Kidney (tissue), 13 donors: ENCODE measurements at regions not wholly inside any gene's neighbourhood (a gene's known extent, or its start where the extent isn't known, plus 50 kb on each side); places are given as distances from the start of the nearest gene placed in this dataset.

Experiments used
- DNase-seq, 5 donors: peaks; one replicate each; pipeline ENCODE4 v3.0.0-alpha.2; 2013 to 2020
- FAIRE-seq: peaks from 2 replicates; lab custom pipeline; 2012; peaks lifted over from hg19 to GRCh38; lab: Jason Lieb, UNC
- H3K27ac ChIP-seq, 2 donors: one replicate each; pipeline ENCODE4 v1.7.0; 2013; ENCODE audit warnings: low read depth in 2 of 2, low read length in 2 of 2, inconsistent platforms in 1 of 2
- H3K27me3 ChIP-seq: one replicate; pipeline ENCODE4 v1.7.1; 2013; ENCODE audit warnings: low read length, inconsistent platforms; ENCODE audit not compliant: control insufficient read depth, insufficient read depth
- H3K36me3 ChIP-seq, 3 donors: one replicate each; pipeline versions ENCODE4 v1.7.0 to v1.7.1; 2013; ENCODE audit warnings: low read length in 3 of 3, control low read depth in 1 of 3, inconsistent platforms in 1 of 3; ENCODE audit not compliant: insufficient read depth in 3 of 3, control insufficient read depth in 2 of 3
- H3K4me1 ChIP-seq, 3 donors: one replicate each; pipeline versions ENCODE4 v1.7.0 to v1.7.1; 2013; ENCODE audit warnings: low read length in 3 of 3, inconsistent platforms in 1 of 3, low read depth in 1 of 3; ENCODE audit not compliant: control insufficient read depth in 2 of 3, insufficient read depth in 2 of 3
- H3K4me3 ChIP-seq, 3 donors: one replicate each; pipeline versions ENCODE4 v1.7.0 to v1.8.1; 2013; ENCODE audit warnings: low read length in 3 of 3, control low read depth in 1 of 3, inconsistent platforms in 1 of 3
- H3K9ac ChIP-seq, 3 donors: one replicate each; pipeline versions ENCODE4 v1.7.0 to v1.7.1; 2013; ENCODE audit warnings: low read length in 3 of 3, control low read depth in 1 of 3, inconsistent platforms in 1 of 3
- H3K9me3 ChIP-seq, 3 donors: one replicate each; pipeline versions ENCODE4 v1.7.0 to v1.7.1; 2013; ENCODE audit warnings: low read length in 3 of 3, control low read depth in 1 of 3, inconsistent platforms in 1 of 3; ENCODE audit not compliant: control insufficient read depth in 2 of 3, insufficient read depth in 1 of 3
- intact Hi-C: fragments of 100-400 bp; cut with DNase I; formaldehyde crosslinking; loops from one replicate; pipeline ENCODE4 v1.11.1; 2022
- TF ChIP-seq, protein P1 (sequence below): IDR thresholded peaks from 3 replicates; pipeline ENCODE4 v1.5.1; 2012; ENCODE audit warnings: mild to moderate bottlenecking, moderate library complexity, borderline replicate concordance; ENCODE audit not compliant: insufficient read depth; ENCODE audit errors: extremely low read depth
- donor health status: control.
- donor health status: control.
- donor health status: control.
- donor health status: control.
- donor health status: control.
- donor health status: DM: yes; HTN: yes; CAD: no.
- donor health status: Normal renal cell carcinoma (clear cell type).

DNA sequence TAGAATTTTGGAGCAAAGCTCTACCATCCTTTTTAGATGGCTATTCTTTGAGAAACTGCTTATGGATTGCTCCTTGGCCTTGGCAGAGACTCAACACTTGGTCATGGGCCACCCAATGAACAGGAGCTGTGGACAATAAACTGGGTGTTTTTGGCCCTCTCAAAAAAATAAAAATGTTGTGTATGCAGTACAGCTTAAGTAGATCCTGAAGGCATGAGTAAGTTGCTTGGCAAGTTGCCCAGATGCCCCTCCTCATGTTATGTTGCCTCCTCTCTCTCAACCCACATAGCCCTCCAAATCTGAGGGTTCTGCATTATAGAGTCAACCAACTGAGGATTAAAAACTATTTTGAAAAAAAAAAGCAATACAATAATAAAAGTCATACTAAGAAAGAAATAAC, 124.9 kb downstream of the ATP23 start:
- DNase-seq: peak in 1 of 5 donors; percentile 39
- H3K9me3 ChIP-seq: no peaks in the 10 kb centered on the region
- no peaks in the 10 kb centered on the region for H3K4me1 ChIP-seq
- H3K4me3 ChIP-seq: no peak overlapping the region
- TF ChIP-seq, protein P1, sequence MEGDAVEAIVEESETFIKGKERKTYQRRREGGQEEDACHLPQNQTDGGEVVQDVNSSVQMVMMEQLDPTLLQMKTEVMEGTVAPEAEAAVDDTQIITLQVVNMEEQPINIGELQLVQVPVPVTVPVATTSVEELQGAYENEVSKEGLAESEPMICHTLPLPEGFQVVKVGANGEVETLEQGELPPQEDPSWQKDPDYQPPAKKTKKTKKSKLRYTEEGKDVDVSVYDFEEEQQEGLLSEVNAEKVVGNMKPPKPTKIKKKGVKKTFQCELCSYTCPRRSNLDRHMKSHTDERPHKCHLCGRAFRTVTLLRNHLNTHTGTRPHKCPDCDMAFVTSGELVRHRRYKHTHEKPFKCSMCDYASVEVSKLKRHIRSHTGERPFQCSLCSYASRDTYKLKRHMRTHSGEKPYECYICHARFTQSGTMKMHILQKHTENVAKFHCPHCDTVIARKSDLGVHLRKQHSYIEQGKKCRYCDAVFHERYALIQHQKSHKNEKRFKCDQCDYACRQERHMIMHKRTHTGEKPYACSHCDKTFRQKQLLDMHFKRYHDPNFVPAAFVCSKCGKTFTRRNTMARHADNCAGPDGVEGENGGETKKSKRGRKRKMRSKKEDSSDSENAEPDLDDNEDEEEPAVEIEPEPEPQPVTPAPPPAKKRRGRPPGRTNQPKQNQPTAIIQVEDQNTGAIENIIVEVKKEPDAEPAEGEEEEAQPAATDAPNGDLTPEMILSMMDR: no peak
- intact Hi-C loops: no loop called here
- FAIRE-seq: no peak
- no peaks in the 10 kb centered on the region for H3K27me3 ChIP-seq
- H3K9ac ChIP-seq: no peak overlapping the region
- no peaks in the 10 kb centered on the region for H3K36me3 ChIP-seq
- no peak overlapping the region for H3K27ac ChIP-seq

DNA sequence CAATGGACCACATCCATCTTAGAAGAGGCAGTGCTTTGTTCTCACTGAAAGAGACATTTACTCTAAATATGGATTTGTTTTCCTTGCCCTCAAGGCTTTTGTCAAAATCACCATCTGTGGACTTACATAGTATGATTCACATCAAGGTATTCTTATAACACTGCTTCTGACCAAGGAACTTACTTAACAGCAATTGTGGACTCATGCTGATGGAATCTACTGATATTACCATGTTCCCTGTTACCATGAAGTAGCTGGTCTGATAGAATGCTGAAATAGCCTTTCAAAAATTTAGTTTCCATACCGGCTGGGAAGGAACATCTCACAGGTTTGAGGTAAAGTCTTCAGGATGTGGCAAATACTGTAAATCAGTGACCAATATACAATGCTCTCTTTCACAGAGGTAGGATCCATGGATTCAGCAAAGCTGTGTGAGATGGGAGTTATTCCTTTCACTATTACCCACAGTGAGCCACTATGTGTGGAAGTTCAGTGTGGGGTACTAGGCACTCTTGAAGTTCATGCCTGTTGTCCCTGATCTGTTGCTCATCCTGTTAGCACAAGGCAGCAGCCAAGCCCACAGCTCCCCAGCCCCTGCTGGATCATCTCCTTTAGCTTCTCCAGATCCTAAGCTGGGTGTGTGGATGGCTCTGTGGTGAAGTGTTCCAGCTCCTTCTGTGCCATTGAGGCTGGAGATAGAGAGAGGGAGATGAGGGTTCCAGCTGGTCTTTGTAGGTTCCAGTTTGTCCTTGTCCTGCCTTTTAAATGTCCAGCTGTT, 126.4 kb downstream of the ATP23 start:
- H3K27me3 ChIP-seq: no peaks in the 10 kb centered on the region
- TF ChIP-seq, protein P1: no peak
- FAIRE-seq: no peak
- no peak overlapping the region for H3K27ac ChIP-seq
- no peak for DNase-seq
- no peak overlapping the region for H3K9ac ChIP-seq
- H3K4me3 ChIP-seq: no peak overlapping the region
- intact Hi-C loops: no loop called here
- no peaks in the 10 kb centered on the region for H3K4me1 ChIP-seq
- H3K36me3 ChIP-seq: no peaks in the 10 kb centered on the region
- H3K9me3 ChIP-seq: no peaks in the 10 kb centered on the region

DNA sequence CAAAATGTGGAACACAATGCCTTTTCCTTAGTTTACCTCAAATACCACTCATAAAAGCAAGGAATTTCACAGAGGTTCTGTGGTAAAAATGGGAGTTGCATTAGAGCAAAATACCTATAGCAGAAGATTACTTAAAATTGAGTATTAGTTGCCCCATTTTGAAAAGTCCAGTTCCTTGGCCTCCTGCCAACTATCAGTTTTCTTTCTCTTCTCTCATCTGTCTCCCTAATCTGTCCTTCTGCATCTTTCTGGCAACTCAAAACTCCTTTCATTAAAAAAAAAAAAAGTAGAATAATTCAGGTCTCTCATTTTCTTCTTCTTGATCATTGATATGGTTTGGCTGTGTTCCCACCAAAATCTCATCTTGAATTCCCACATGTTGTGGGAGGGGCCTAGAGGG, 127.3 kb downstream of the ATP23 start:
- Histone ChIP-seq H3K4me3 (no peak overlapping the region), H3K27me3 (no peaks in the 10 kb centered on the region), H3K9me3 (no peaks in the 10 kb centered on the region), H3K36me3 (no peaks in the 10 kb centered on the region), H3K4me1 (no peaks in the 10 kb centered on the region), H3K9ac (no peak overlapping the region), H3K27ac (no peak overlapping the region)
- intact Hi-C loops: no loop called here
- DNase-seq: no peak
- no peak for FAIRE-seq
- TF ChIP-seq, protein P1: no peak
